ENCODE measurements at regions not wholly inside any gene's neighbourhood (a gene's known extent, or its start where the extent isn't known, plus 50 kb on each side); places are given as distances from the start of the nearest gene placed in this dataset.

- TF ChIP-seq CTCF (IDR thresholded peaks at IDR 0.05) (no peak), POLR2A (IDR thresholded peaks at IDR 0.05) (no peak)
These were observed 502.6 kb downstream of the TMEM114 start for GRCh38 chr16:8087597-8088289.
